GM12891 (cell line): ENCODE measurements at regions not wholly inside any gene's neighbourhood (a gene's known extent, or its start where the extent isn't known, plus 50 kb on each side); places are given as distances from the start of the nearest gene placed in this dataset.

Experiments
- PAX5 ChIP-seq: IDR thresholded peaks from 2 replicates; pipeline ENCODE4 v1.6.1; 2011; ENCODE audit warnings: low read length, moderate library complexity, mild to moderate bottlenecking; ENCODE audit not compliant: insufficient read depth, severe bottlenecking
- POLR2A ChIP-seq: IDR thresholded peaks from 2 replicates; pipeline ENCODE4 v1.6.1; 2011; ENCODE audit warnings: low read depth, low read length, control low read depth
- POLR2AphosphoS5 ChIP-seq: IDR thresholded peaks from 2 replicates; pipeline ENCODE4 v1.6.1; 2011; ENCODE audit warnings: low read depth, low read length, control low read depth
- POU2F2 ChIP-seq: IDR thresholded peaks from 2 replicates; pipeline ENCODE4 v1.6.1; 2011; ENCODE audit warnings: low read depth, mild to moderate bottlenecking, control low read depth, low read length, moderate library complexity
- SPI1 ChIP-seq: IDR thresholded peaks from 2 replicates; pipeline ENCODE4 v1.6.1; 2011; ENCODE audit warnings: low read depth, low read length, control low read depth
- TAF1 ChIP-seq: IDR thresholded peaks from 2 replicates; pipeline ENCODE4 v1.6.1; 2011; ENCODE audit warnings: low read depth, low read length, control low read depth

- TF ChIP-seq POLR2A (no peak), POU2F2 (no peak), POLR2AphosphoS5 (no peak), TAF1 (no peak), SPI1 (no peak), PAX5 (no peak)
These were observed 85.7 kb upstream of the ARRDC3 start for GRCh38 chr5:91468651-91469422.
